Activated CD8-positive, alpha-beta memory T cell treated with anti-CD3 and anti-CD28 coated beads for 1 hour (primary cell): ENCODE measurements at regions not wholly inside any gene's neighbourhood (a gene's known extent, or its start where the extent isn't known, plus 50 kb on each side); places are given as distances from the start of the nearest gene placed in this dataset.
"Not testable (repeated sequence)": the region's sequence is repeated elsewhere in the genome, so short reads cannot be mapped to it uniquely, and the experiment has no call there.

Experiments
- DNase-seq, 2 donors: peaks; one replicate each; pipeline ENCODE4 v3.0.0-alpha.2; 2020; ENCODE audit warnings: low read depth in 1 of 2; ENCODE audit errors: extremely low read depth in 1 of 2

- no peak for DNase-seq
Measured at GRCh38 chr11:122604621-122605020, 50.9 kb upstream of the UBASH3B start.

- no peak for DNase-seq
Measured at GRCh38 chr11:122601141-122602125, 54.1 kb upstream of the UBASH3B start.

DNA sequence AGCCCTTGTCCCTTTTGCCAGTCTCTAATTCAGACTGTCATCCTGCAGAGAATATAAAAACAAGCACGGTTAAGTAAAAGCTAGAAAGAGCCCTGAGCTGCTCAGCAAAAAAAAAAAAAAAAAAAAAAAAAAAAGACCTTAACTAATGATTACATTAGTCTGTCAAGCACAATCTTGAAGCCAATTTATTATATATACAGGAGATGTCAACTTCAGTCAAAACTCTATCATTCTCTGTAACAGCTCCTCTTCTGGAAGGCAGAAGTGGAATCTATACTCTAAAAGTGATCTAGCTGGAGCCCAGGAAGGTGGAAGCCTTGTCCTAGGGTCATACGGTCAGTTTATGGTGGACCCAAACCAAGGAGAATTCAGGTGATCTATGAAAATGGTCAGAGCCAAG, 55.2 kb upstream of the UBASH3B start:
- DNase-seq = no peak

DNA sequence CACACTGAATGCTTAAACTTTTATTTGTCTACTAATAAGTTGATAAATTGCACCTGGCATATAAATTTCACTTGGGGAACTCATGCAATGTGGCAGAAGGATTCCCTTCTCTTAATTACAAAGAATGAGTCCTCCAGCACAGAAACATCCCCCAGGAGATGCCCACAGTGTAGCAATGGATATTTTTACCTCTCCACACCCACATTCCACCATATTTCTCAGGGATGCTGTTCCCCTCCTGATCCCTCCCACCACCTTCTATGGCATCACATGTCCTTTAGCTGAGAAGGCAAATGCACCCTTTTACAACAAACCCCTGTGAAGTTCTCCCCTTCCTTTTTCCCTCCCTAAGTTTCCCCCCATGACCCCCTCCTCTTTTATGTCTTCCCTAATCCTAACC, 56.1 kb upstream of the UBASH3B start:
- no peak for DNase-seq

- DNase-seq = no peak
Measured at GRCh38 chr11:122598971-122599370, 56.6 kb upstream of the UBASH3B start.

DNA sequence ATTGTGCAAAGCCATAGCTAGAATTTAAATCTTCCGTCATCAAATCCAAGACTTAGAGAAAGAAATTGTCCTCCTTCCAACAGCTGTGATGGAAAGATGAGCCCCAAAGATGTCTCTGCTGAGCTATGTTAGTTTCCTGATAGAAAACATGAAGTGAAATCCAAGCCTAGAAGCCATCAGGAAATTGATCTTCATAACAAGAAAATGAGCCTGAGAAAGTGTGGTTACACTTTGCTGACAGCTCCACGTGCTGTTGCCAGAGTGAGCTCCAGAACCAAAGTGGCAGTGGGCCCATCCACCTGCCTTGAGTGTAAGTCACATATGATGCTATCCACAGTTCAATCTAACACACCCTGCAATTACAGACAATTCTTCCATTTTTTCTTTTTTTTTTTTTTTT, 58.0 kb upstream of the UBASH3B start:
- no peak for DNase-seq

GRCh38 chr11:122594986-122595645, 60.4 kb upstream of the UBASH3B start:
- no peak for DNase-seq

- DNase-seq = no peak
Measured at GRCh38 chr11:122593473-122594420, 61.8 kb upstream of the UBASH3B start.

GRCh38 chr11:122592641-122593040, 62.9 kb upstream of the UBASH3B start:
- no peak for DNase-seq

DNA sequence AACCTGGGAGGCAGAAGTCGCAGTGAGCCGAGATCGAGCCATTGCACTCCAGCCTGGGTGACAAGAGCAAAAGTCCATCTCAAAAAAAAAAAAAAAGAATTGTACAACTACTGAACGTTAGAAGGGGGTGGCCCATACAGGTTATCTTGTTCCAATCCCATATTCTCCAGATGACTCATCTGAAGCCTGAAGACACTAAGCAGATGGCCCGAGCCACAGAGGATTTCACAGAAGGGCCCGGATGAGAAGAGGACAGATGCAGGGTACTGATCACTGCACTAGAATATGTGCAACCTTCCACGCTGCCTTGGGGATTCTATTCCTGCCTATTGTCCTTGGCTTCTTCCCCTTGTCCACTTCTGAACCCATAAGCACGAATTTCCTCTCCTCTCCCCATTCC, 70.9 kb upstream of the UBASH3B start:
- no peak for DNase-seq

DNA sequence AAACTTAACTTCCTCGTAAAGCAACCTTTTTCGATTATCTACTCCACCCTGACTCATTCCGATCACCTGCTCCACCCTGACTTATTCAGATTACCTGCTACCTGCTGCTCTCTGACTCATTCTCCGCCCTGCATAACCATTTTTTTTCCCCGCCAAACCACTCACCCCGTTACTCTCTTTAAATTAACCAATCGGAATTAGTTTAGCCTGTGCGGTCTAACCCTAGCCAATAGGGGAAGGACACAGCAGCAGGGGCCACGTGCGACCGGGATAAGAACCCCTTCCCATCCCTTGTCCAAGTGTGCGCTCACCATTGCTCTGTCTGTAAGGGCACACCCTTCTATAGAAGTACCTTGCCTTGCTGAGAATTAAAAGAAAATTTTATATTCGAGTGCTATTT, 75.5 kb upstream of the UBASH3B start:
- not testable (repeated sequence) for DNase-seq

DNA sequence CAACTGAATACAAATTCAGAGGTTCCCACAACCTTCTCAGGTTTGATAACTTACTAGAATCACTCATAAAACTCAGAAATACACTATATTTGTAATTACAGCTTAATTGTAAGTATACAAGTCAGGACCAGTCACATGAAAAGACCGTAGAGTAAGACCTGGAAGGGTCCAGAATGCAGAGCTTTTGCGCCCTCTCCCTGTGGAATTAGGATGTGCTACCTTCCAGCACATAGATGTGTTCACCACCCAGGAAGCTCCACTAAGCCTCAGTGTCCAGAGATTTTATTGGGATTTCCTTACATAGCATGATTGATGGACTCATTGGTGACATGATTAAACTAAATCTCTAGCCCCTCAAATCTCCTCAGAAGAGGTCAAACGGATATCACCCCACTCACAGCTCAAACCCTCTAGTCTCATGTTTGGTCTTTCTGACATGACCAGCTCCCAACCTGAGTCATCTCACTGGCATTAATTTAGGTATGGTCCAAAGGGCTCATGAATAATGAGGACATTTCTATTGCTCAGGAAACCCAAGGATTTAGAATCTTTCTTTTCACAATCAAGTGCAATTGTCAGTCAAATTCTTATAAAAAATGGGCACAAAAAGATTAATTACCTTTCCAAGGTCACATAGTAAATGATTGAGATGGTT, 77.2 kb upstream of the UBASH3B start:
- DNase-seq = no peak

GRCh38 chr11:122572592-122572991, 82.9 kb upstream of the UBASH3B start:
- no peak for DNase-seq

GRCh38 chr11:122563761-122564160, 91.8 kb upstream of the UBASH3B start:
- DNase-seq = no peak

DNA sequence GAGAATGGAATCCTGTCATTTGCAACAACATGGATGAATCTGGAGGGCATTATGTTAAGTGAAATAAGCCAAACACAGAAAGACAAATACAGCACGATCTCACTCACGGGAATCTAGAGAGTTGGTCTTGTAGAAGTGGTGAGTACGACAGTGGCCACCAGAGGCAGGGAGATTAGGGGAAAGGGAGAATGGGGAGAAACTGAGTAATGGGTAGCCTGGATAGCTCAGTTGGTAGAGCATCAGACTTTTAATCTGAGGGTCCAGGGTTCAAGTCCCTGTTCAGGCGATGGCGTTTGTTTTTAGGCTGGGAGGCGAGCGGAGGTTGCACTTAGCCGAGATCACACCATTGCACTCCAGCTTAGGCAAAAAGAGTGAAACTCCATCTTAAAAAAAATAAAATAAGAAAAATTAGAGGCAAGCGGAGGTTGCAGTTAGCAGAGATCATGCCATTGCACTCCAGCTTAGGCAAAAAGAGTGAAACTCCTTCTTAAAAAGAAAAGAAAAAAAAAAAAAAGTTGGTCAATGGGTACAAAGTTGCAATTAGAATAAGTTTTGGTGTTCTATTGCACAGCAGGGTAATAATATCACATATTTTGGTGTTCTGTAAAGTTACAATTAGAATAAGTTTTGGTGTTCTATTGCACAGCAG, 95.7 kb upstream of the UBASH3B start:
- no peak for DNase-seq

DNA sequence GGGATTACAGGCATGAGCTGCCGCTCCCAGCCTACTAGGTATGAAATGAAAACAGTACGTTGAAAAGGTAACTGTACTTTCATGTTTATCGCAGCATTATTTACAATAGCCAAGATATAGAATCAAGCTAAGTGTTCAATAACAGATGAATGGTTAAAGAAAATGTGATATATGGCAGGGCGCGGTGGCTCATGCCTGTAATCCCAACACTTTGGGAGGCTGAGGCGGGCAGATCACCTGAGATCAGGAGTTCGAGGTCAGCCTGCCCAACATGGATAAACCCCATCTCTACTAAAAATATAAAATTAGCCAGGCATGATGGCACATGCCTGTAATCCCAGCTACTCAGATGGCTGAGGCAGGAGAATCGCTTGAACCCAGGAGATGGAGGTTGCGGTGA, 96.3 kb upstream of the UBASH3B start:
- not testable (repeated sequence) for DNase-seq

DNA sequence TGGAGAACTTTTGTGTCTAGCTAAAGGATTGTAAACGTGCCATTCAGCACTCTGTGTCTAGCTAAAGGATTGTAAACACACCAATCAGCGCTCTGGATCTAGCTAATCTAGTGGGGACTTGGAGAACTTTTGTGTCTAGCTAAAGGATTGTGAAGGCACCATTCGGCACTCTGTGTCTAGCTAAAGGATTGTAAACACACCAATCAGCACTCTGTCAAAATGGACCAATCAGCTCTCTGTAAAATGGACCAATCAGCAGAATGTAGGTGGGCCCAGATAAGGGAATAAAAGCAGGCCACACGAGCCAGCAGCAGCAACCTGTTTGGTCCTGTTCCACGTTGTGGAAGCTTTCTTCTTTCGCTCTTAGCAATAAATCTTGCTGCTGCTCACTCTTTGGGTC, 98.4 kb upstream of the UBASH3B start:
- DNase-seq = not testable (repeated sequence)

GRCh38 chr11:122556605-122557004, 98.9 kb upstream of the UBASH3B start:
- DNase-seq = no peak

DNA sequence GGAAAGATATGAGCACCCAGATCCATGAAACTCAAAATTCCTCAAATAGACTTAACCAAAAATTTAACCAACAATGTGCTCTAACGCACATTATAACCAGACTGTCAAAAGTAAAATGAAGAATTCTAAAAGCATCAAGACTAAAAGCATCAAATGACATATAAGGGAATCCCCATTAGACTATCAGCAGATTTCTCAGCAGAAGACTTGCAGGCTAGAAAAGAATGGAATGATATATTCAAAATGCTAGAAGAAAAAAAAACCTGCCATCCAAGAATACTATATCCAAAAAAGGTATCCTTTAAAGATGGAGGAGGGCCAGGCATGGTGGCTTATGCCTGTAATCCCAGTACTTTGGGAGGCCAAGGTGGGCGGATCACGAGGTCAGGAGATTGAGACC, 117.5 kb upstream of the UBASH3B start:
- no peak for DNase-seq

DNA sequence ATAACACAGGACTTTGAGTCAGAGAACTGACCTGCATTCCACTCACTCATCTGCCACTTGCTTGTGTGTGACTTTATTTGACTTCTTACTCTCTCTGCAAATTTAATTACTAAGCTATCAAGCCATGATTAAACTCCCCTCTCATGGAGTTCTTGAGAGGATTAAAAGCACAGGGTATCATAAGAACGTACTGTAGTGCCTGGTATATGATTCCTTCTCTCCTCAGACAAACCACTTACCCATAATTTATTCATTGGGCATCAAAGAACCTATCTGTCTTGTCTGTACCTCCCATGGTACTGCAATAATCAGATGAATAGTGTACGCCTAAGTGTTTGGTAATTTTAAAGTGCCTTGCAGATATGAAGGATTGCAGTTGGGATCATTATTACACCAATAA, 130.6 kb upstream of the UBASH3B start:
- no peak for DNase-seq
